SK-N-SH (cell line): ENCODE measurements at regions not wholly inside any gene's neighbourhood (a gene's known extent, or its start where the extent isn't known, plus 50 kb on each side); places are given as distances from the start of the nearest gene placed in this dataset.

Source experiments
- CTCF ChIA-PET: fragments of 300-600, 350-600 bp; formaldehyde crosslinking; extraction: SDS; loops from one replicate; lab custom pipeline; 2021; lab: Yijun Ruan, JAX
- POLR2A ChIA-PET: fragments of 350-600 bp; sonication (Branson Sonifier 250); formaldehyde crosslinking; extraction: SDS; loops from one replicate; lab custom pipeline; 2020; ENCODE audit warnings: antibody characterized with exemption, inconsistent platforms; lab: Yijun Ruan, JAX
- DNase-seq: peaks from one replicate; pipeline ENCODE4 v3.0.0; 2012
- H2AFZ ChIP-seq: fragments of 200-600 bp; sonication (generic); 2 replicates; pipeline ENCODE4 v1.8.1; 2016; ENCODE audit warnings: antibody characterized with exemption, mild to moderate bottlenecking, low read depth
- H3F3A ChIP-seq: fragments of 200-600 bp; sonication (generic); replicated peaks from 2 replicates; pipeline ENCODE3; 2016; ENCODE audit warnings: antibody characterized with exemption, mild to moderate bottlenecking; ENCODE audit not compliant: insufficient read depth
- H3K27ac ChIP-seq, 2 experiments: fragments of 200-500 bp in 1 of 2; fragments of 200-600 bp in 1 of 2; sonication (Bioruptor generic) in 1 of 2; sonication (generic), shearing (Covaris generic) in 1 of 2; 2 replicates each; pipeline versions ENCODE4 v1.5.1 to v1.6.1; 2014 to 2016; ENCODE audit warnings: low read depth in 2 of 2, inconsistent platforms in 1 of 2, low read length in 1 of 2, mild to moderate bottlenecking in 1 of 2, mixed read lengths in 1 of 2
- H3K27me3 ChIP-seq: fragments of 200-600 bp; sonication (generic), shearing (Covaris generic); 2 replicates; pipeline ENCODE4 v1.6.1; 2016; ENCODE audit warnings: mixed run types; ENCODE audit not compliant: insufficient read depth
- H3K36me3 ChIP-seq, 2 experiments: fragments of 200-500 bp in 1 of 2; fragments of 200-600 bp in 1 of 2; sonication (Bioruptor generic) in 1 of 2; sonication (generic) in 1 of 2; replicated peaks in 1 of 2; 2 replicates each; pipeline versions ENCODE3 to v1.5.1; 2014 to 2016; ENCODE audit warnings: low read length in 1 of 2, mild to moderate bottlenecking in 1 of 2; ENCODE audit not compliant: insufficient read depth in 2 of 2, control insufficient read depth in 1 of 2
- H3K4me1 ChIP-seq, 2 experiments: fragments of 200-500 bp in 1 of 2; fragments of 200-600 bp in 1 of 2; sonication (Bioruptor generic) in 1 of 2; sonication (generic), shearing (Covaris generic) in 1 of 2; 2 replicates each; pipeline versions ENCODE4 v1.5.1 to v1.6.1; 2014 to 2016; ENCODE audit warnings: low read depth in 1 of 2, low read length in 1 of 2, mixed run types in 1 of 2; ENCODE audit not compliant: insufficient read depth in 2 of 2, control insufficient read depth in 1 of 2
- H3K4me2 ChIP-seq: fragments of 200-600 bp; sonication (generic), shearing (Covaris generic); 2 replicates; pipeline ENCODE4 v1.6.1; 2017; ENCODE audit warnings: mixed run types
- H3K4me3 ChIP-seq, 2 experiments: fragments of 200-500 bp in 1 of 2; fragments of 200-600 bp in 1 of 2; sonication (Bioruptor generic) in 1 of 2; sonication (generic), shearing (Covaris generic) in 1 of 2; 2 replicates each; pipeline versions ENCODE4 v1.5.1 to v1.8.1; 2014 to 2016; ENCODE audit warnings: low read depth in 2 of 2, inconsistent platforms in 1 of 2, low read length in 1 of 2, mild to moderate bottlenecking in 1 of 2, mixed read lengths in 1 of 2, moderate library complexity in 1 of 2
- H3K79me2 ChIP-seq: fragments of 200-600 bp; sonication (generic); 2 replicates; pipeline ENCODE4 v1.8.1; 2017; ENCODE audit warnings: mild to moderate bottlenecking; ENCODE audit not compliant: insufficient read depth
- H3K9ac ChIP-seq: fragments of 200-600 bp; sonication (generic); 2 replicates; pipeline ENCODE4 v1.6.1; 2017; ENCODE audit warnings: mixed run types
- H3K9me2 ChIP-seq: fragments of 200-600 bp; sonication (generic); 2 replicates; pipeline ENCODE4 v1.6.1; 2017; ENCODE audit warnings: mixed run types
- H3K9me3 ChIP-seq: fragments of 200-600 bp; sonication (generic); 2 replicates; pipeline ENCODE4 v1.6.1; 2017; ENCODE audit warnings: mixed run types, mild to moderate bottlenecking, moderate library complexity
- H4K20me1 ChIP-seq: fragments of 200-600 bp; sonication (generic); 2 replicates; pipeline ENCODE4 v1.6.1; 2017; ENCODE audit warnings: mild to moderate bottlenecking, mixed run types; ENCODE audit not compliant: insufficient read depth
- CHD2 ChIP-seq: fragments of 150-350 bp; IDR thresholded peaks from 2 replicates; pipeline ENCODE4 v1.6.1; 2018; ENCODE audit warnings: low read length; ENCODE audit not compliant: partially characterized antibody
- FOXJ3 ChIP-seq: sonication (generic); formaldehyde crosslinking; IDR thresholded peaks from 2 replicates; pipeline ENCODE4 v1.5.1; 2020; ENCODE audit warnings: mild to moderate bottlenecking, missing genetic modification reagents
- GATA2 ChIP-seq: sonication (generic); formaldehyde crosslinking; IDR thresholded peaks from 2 replicates; pipeline ENCODE4 v1.5.0; 2020; ENCODE audit warnings: mild to moderate bottlenecking, missing genetic modification reagents
- JUND ChIP-seq: IDR thresholded peaks from 2 replicates; pipeline ENCODE4 v1.4.0; 2012
- NFIC ChIP-seq: IDR thresholded peaks from 2 replicates; pipeline ENCODE4 v1.4.0; 2012; ENCODE audit warnings: borderline replicate concordance
- PBX3 ChIP-seq: IDR thresholded peaks from 2 replicates; pipeline ENCODE4; 2012
- POLR2AphosphoS5 ChIP-seq: IDR thresholded peaks from 2 replicates; pipeline ENCODE4 v1.6.1; 2012; ENCODE audit warnings: low read depth, low read length
- SIN3A ChIP-seq: IDR thresholded peaks from 2 replicates; pipeline ENCODE4 v1.6.1; 2012; ENCODE audit warnings: low read depth, mild to moderate bottlenecking, low read length, moderate library complexity, borderline replicate concordance
- SMC3 ChIP-seq: IDR thresholded peaks from 2 replicates; pipeline ENCODE4 v1.6.1; 2012; ENCODE audit warnings: low read depth, low read length, improper control_type of control experiment
- TAF1 ChIP-seq: IDR thresholded peaks from 2 replicates; pipeline ENCODE4 v1.6.1; 2012; ENCODE audit warnings: low read depth, mild to moderate bottlenecking, low read length, moderate library complexity, borderline replicate concordance
- YY1 ChIP-seq: IDR thresholded peaks from 2 replicates; pipeline ENCODE4 v1.4.0; 2012; ENCODE audit warnings: low read depth, mild to moderate bottlenecking
- WGBS: methylation state at CpG from one replicate; pipeline ENCODE4 v1.1.6; 2017; ENCODE audit warnings: low lambda C conversion rate; 5-methylcytosine and 5-hydroxymethylcytosine counted together
- TF ChIP-seq, protein P1 (sequence below): IDR thresholded peaks from 2 replicates; pipeline ENCODE4 v1.6.1; 2012; ENCODE audit warnings: mild to moderate bottlenecking, low read depth, low read length, moderate library complexity
- TF ChIP-seq, protein P2 (sequence below): fragments of 150-350 bp; IDR thresholded peaks from 2 replicates; pipeline ENCODE4 v1.6.1; 2017; ENCODE audit warnings: antibody characterized with exemption, low read length, low read depth, borderline replicate concordance
- TF ChIP-seq, protein P3 (sequence below): IDR thresholded peaks from 2 replicates; pipeline ENCODE4 v1.4.0; 2012; ENCODE audit warnings: low read depth, borderline replicate concordance

DNA sequence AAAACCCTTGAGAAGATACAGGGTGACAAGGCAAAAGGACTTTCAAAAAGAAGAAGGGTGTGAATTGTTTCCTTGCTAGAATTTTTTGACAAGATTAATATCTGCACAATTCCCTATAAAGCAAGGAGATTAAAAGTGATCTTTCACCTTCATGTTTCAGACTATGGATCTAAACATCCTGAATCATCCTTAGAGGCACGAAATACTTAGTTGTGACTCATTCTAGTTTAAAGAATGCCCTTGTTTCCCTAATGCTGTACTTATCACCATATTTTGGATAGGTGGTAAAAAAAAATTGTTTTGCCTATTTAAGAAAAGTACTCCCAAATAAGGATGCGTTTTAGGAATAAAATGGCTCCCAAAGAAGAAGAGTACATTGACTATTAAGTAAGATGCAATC is 415.1 kb downstream of the LRRIQ3 start (continued):
- TF ChIP-seq PBX3 = no peak
- no peak for TF ChIP-seq POLR2AphosphoS5
- no peak for TF ChIP-seq YY1
- TF ChIP-seq, protein P1, sequence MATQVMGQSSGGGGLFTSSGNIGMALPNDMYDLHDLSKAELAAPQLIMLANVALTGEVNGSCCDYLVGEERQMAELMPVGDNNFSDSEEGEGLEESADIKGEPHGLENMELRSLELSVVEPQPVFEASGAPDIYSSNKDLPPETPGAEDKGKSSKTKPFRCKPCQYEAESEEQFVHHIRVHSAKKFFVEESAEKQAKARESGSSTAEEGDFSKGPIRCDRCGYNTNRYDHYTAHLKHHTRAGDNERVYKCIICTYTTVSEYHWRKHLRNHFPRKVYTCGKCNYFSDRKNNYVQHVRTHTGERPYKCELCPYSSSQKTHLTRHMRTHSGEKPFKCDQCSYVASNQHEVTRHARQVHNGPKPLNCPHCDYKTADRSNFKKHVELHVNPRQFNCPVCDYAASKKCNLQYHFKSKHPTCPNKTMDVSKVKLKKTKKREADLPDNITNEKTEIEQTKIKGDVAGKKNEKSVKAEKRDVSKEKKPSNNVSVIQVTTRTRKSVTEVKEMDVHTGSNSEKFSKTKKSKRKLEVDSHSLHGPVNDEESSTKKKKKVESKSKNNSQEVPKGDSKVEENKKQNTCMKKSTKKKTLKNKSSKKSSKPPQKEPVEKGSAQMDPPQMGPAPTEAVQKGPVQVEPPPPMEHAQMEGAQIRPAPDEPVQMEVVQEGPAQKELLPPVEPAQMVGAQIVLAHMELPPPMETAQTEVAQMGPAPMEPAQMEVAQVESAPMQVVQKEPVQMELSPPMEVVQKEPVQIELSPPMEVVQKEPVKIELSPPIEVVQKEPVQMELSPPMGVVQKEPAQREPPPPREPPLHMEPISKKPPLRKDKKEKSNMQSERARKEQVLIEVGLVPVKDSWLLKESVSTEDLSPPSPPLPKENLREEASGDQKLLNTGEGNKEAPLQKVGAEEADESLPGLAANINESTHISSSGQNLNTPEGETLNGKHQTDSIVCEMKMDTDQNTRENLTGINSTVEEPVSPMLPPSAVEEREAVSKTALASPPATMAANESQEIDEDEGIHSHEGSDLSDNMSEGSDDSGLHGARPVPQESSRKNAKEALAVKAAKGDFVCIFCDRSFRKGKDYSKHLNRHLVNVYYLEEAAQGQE = no peak
- TF ChIP-seq JUND = no peak

DNA sequence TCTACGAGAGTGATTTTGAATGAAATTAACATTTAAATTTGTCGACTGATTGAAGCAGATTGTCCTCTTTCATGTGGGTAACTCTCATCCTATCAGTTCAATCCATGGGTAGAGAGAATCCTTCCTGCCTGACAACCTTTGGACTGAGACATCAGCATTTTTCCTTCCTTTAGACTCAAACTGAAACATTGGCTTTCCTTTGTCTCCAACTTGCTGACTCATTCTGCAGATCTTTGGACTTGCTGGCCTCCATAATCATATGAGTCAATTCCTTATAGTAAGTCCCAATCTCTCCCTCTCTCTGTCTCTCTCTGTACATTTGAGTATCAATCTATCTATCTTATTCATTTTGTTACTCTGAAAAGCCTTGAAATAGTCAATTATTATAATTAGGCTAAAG is 416.7 kb downstream of the LRRIQ3 start:
- 50% methylated on average over 2 of the region's 2 CpGs for WGBS
- no peak for DNase-seq
- Histone ChIP-seq H3K36me3 (no peaks in the 10 kb centered on the region), H3K27me3 (no peaks in the 10 kb centered on the region), H3K9me2 (no peaks in the 10 kb centered on the region), H3K4me1 (no peaks in the 10 kb centered on the region), H4K20me1 (no peaks in the 10 kb centered on the region), H3K27ac (no peak overlapping the region), H2AFZ (peak overlapping the region; percentile 35; the same call in 1 of the 2 replicates), H3K4me2 (no peak overlapping the region), H3K4me3 (no peak overlapping the region), H3F3A (no peaks in the 10 kb centered on the region), H3K9me3 (no peaks in the 10 kb centered on the region; the same call in 1 of the 2 replicates), H3K9ac (no peak overlapping the region), H3K79me2 (no peaks in the 10 kb centered on the region)
- TF ChIP-seq NFIC (no peak), GATA2 (CRISPR knock-in tag) (no peak), CHD2 (no peak), SIN3A (no peak), POLR2AphosphoS5 (no peak), SMC3 (no peak), TAF1 (no peak), FOXJ3 (CRISPR knock-in tag) (no peak)
- TF ChIP-seq, protein P1 = no peak
- TF ChIP-seq, protein P2, sequence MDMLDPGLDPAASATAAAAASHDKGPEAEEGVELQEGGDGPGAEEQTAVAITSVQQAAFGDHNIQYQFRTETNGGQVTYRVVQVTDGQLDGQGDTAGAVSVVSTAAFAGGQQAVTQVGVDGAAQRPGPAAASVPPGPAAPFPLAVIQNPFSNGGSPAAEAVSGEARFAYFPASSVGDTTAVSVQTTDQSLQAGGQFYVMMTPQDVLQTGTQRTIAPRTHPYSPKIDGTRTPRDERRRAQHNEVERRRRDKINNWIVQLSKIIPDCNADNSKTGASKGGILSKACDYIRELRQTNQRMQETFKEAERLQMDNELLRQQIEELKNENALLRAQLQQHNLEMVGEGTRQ = no peak
- TF ChIP-seq, protein P3, sequence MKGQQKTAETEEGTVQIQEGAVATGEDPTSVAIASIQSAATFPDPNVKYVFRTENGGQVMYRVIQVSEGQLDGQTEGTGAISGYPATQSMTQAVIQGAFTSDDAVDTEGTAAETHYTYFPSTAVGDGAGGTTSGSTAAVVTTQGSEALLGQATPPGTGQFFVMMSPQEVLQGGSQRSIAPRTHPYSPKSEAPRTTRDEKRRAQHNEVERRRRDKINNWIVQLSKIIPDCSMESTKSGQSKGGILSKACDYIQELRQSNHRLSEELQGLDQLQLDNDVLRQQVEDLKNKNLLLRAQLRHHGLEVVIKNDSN = no peak
- CTCF ChIA-PET = no interaction called here
- POLR2A ChIA-PET = no interaction called here
